Endothelial cell of umbilical vein (primary cell): ENCODE measurements at regions not wholly inside any gene's neighbourhood (a gene's known extent, or its start where the extent isn't known, plus 50 kb on each side); places are given as distances from the start of the nearest gene placed in this dataset.

ENCODE experiments used
- CTCF ChIP-seq, 2 donors: IDR thresholded peaks; 1 replicate in 1 of 2; 2 replicates in 1 of 2; pipeline ENCODE4 v1.5.1; 2011; ENCODE audit warnings: low read length in 2 of 2, mild to moderate bottlenecking in 2 of 2, moderate library complexity in 2 of 2, control low read depth in 1 of 2, inconsistent platforms in 1 of 2, low read depth in 1 of 2; ENCODE audit not compliant: insufficient read depth in 1 of 2; ENCODE audit errors: extremely low read depth in 1 of 2
- EZH2 ChIP-seq: IDR thresholded peaks from 2 replicates; pipeline ENCODE4 v1.6.1; 2012; ENCODE audit warnings: borderline replicate concordance, low read depth, mild to moderate bottlenecking, moderate library complexity, low read length, inconsistent platforms; ENCODE audit not compliant: severe bottlenecking
- FOS ChIP-seq: IDR thresholded peaks from 2 replicates; pipeline ENCODE4 v1.6.1; 2011; ENCODE audit warnings: mild to moderate bottlenecking, low read length, moderate library complexity, borderline replicate concordance; ENCODE audit not compliant: insufficient read depth
- GATA2 ChIP-seq: IDR thresholded peaks from 2 replicates; pipeline ENCODE4 v1.7.0; 2011; ENCODE audit warnings: low read depth, mild to moderate bottlenecking, moderate library complexity, mixed read lengths, low read length; ENCODE audit not compliant: insufficient read length, insufficient read depth
- JUN ChIP-seq: IDR thresholded peaks from 2 replicates; pipeline ENCODE4 v1.6.1; 2011; ENCODE audit warnings: borderline replicate concordance, low read depth; ENCODE audit not compliant: insufficient read length, insufficient read depth
- MAX ChIP-seq: IDR thresholded peaks from 2 replicates; pipeline ENCODE4 v1.6.1; 2011; ENCODE audit not compliant: insufficient read depth, insufficient read length
- MYC ChIP-seq: IDR thresholded peaks from one replicate; pipeline ENCODE4 v1.6.1; 2011; ENCODE audit warnings: mild to moderate bottlenecking, low read depth, low read length
- POLR2A ChIP-seq: IDR thresholded peaks from 2 replicates; pipeline ENCODE4 v1.6.1; 2012; ENCODE audit warnings: low read depth, mild to moderate bottlenecking, control low read depth, low read length
- POLR2AphosphoS5 ChIP-seq: IDR thresholded peaks from 2 replicates; pipeline ENCODE4 v1.6.1; 2012; ENCODE audit warnings: low read depth, mild to moderate bottlenecking, control low read depth, low read length, moderate library complexity; ENCODE audit not compliant: insufficient read depth

GRCh38 chr3:193809106-193809505, 216.1 kb downstream of the OPA1 start:
- no peak for TF ChIP-seq CTCF (IDR thresholded peaks at IDR 0.05; ENCODE audit: extremely low read depth in 1 of 2, insufficient read depth in 1 of 2, low read depth in 1 of 2, low read length in 2 of 2)
- TF ChIP-seq POLR2A: no peak
- no peak for TF ChIP-seq POLR2AphosphoS5
- no peak for TF ChIP-seq EZH2
- no peak for TF ChIP-seq FOS
- no peak for TF ChIP-seq GATA2
- no peak for TF ChIP-seq MAX
- no peak for TF ChIP-seq MYC
- no peak for TF ChIP-seq JUN
